NB4 (cell line): ENCODE measurements at regions not wholly inside any gene's neighbourhood (a gene's known extent, or its start where the extent isn't known, plus 50 kb on each side); places are given as distances from the start of the nearest gene placed in this dataset.

Experiments
- DNase-seq: peaks from one replicate; pipeline ENCODE4 v3.0.0; 2010; ENCODE audit warnings: low read depth
- H3K4me3 ChIP-seq: one replicate; pipeline ENCODE4 v1.5.1; 2011; ENCODE audit warnings: mild to moderate bottlenecking, low read depth, low read length, moderate library complexity
- CTCF ChIP-seq: IDR thresholded peaks from one replicate; pipeline ENCODE4 v1.5.1; 2012; ENCODE audit warnings: low read depth, low read length
- MAX ChIP-seq: IDR thresholded peaks from 2 replicates; pipeline ENCODE4 v1.6.1; 2011; ENCODE audit warnings: low read depth, low read length
- MYC ChIP-seq: IDR thresholded peaks from 2 replicates; pipeline ENCODE4 v1.6.1; 2011; ENCODE audit warnings: low read depth, low read length
- POLR2A ChIP-seq: IDR thresholded peaks from 2 replicates; pipeline ENCODE4 v1.6.1; 2011; ENCODE audit warnings: mild to moderate bottlenecking; ENCODE audit not compliant: insufficient read length; ENCODE audit errors: extremely low read depth

- no peak for TF ChIP-seq CTCF
- TF ChIP-seq MAX, result no peak
- TF ChIP-seq POLR2A, result no peak
- TF ChIP-seq MYC, result no peak
- no peak for DNase-seq
- no peak overlapping the region for H3K4me3 ChIP-seq
Measured at GRCh38 chr16:17011712-17012111, 459.0 kb downstream of the XYLT1 start.

GRCh38 chr16:17013038-17013437, 457.7 kb downstream of the XYLT1 start:
- no peak overlapping the region for H3K4me3 ChIP-seq
- TF ChIP-seq MAX, result no peak
- TF ChIP-seq CTCF, result no peak
- TF ChIP-seq MYC, result no peak
- no peak for TF ChIP-seq POLR2A
- DNase-seq, result no peak

GRCh38 chr16:17014484-17015121, 456.2 kb downstream of the XYLT1 start:
- no peak for DNase-seq
- no peak for TF ChIP-seq POLR2A
- TF ChIP-seq MAX, result no peak
- no peak for TF ChIP-seq CTCF
- TF ChIP-seq MYC, result no peak

GRCh38 chr16:17015702-17016101, 455.1 kb downstream of the XYLT1 start:
- no peak for TF ChIP-seq MAX
- no peak for TF ChIP-seq CTCF
- TF ChIP-seq POLR2A, result no peak
- TF ChIP-seq MYC, result no peak
- H3K4me3 ChIP-seq, result no peak overlapping the region
- no peak for DNase-seq

More at GRCh38 chr16:17014484-17015121, 456.2 kb downstream of the XYLT1 start:
- no peak overlapping the region for H3K4me3 ChIP-seq

GRCh38 chr16:17017442-17017841, 453.3 kb downstream of the XYLT1 start:
- TF ChIP-seq MAX, result no peak
- TF ChIP-seq POLR2A, result no peak
- no peak for TF ChIP-seq CTCF
- TF ChIP-seq MYC, result no peak
- no peak for DNase-seq
- H3K4me3 ChIP-seq, result no peak overlapping the region
